GM18517 (cell line): ENCODE measurements at regions not wholly inside any gene's neighbourhood (a gene's known extent, or its start where the extent isn't known, plus 50 kb on each side); places are given as distances from the start of the nearest gene placed in this dataset.
"Not testable (repeated sequence)": the region's sequence is repeated elsewhere in the genome, so short reads cannot be mapped to it uniquely, and the experiment has no call there.

Experiments used
- ATAC-seq: cut with Tn5 transposase; IDR thresholded peaks from one replicate; pipeline ENCODE4 v1.9.1; 2021; ENCODE audit warnings: mild to moderate bottlenecking, moderate library complexity; ENCODE audit not compliant: unreplicated experiment

- ATAC-seq = no peak
Observed at GRCh38 chr9:25814023-25814422, 135.8 kb upstream of the TUSC1 start.

DNA sequence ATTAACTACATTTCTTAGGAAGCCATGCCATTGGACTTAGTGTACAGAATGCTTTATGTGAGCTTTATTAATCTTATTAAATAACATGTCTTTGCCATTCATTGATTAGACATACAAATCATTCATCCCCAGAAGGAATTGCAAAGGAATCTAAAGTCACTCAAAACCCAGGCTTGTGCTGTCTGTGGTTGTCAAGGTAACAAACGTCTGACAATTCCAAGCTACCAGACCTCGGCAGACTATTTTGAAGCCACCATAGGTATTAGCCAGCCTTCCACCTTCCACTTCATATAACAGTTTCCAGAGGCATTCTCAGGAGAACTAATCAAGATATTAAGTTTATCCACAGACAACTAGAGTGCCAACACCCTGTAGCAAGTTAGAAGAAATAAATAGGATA lies 135.2 kb upstream of the TUSC1 start:
- no peak for ATAC-seq

- no peak for ATAC-seq
Observed at GRCh38 chr9:25808554-25808953, 130.3 kb upstream of the TUSC1 start.

- no peak for ATAC-seq
Observed at GRCh38 chr9:25804856-25805255, 126.6 kb upstream of the TUSC1 start.

DNA sequence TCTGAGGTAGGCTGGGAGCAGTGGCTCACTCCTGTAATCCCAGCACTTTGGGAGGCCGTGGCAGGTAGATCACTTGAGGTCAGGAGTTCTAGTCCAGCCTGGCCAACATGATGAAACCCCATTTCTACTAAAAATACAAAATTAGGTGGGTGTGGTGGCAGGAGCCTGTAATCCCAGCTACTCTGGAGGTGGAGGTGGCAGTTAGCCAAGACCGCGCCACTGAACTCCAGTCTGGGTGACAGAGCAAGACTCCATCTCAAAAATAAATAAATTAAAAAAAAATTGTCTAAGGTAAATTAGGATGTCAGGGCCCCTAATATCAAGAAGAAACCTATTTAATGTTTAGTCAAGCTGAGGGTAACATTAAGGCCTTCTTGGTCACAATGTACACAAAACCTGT lies 123.7 kb upstream of the TUSC1 start:
- not testable (repeated sequence) for ATAC-seq

DNA sequence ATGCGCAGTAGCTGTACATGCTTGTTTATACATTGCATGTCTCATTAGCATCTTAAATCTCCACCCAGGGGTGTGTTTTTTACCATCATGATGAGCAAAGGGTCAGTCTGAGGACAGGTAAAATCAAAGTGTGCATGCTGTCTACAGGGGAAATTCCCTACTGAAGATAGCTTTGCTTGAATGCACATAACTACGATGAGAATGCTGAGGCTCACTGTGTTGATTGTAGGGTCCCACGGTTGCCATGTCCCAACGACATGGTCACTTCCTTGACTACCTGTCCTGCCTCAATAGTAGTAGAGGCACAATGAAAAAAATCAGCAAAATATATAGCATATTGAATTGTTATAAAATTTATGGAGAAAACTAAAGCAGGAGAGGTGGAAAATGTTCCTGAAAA lies 95.6 kb upstream of the TUSC1 start:
- ATAC-seq = no peak

DNA sequence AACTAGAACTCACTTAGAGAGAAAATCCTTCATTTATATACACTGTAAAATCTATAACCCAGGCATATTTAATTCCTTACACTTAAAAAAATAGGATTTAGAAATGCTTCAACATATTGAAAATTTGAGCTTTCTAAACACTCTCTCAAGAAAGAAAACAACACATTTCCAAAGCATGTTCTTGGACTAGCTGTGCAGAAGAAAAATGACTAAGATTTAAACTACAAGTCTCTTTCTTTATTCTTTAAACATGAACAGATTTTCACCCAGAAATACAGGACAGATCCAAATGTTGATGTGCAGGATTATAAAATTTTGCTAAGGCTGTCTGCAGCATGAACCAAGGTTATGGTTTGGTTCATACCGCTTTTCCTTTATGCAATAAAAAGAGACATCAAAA lies 77.7 kb upstream of the TUSC1 start:
- ATAC-seq = no peak

DNA sequence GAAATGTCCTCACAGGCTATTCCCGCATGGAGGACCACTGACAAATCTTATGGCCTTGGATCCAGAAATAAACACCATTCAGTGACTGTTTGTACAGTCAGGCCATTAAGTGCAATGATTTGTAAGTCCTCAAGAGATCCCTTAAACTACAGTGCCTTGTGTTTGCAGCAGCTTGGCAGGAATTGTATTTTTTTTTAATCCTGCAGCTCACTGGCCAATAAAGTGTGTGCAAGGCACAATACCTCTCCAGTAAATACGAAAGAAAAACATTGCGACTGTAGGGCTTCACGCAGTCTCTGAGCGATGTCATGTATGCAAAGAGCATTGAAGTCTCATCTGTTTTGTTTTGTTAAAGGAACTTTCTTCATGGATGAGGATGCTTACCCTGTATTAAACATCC lies 74.2 kb upstream of the TUSC1 start:
- ATAC-seq = no peak

DNA sequence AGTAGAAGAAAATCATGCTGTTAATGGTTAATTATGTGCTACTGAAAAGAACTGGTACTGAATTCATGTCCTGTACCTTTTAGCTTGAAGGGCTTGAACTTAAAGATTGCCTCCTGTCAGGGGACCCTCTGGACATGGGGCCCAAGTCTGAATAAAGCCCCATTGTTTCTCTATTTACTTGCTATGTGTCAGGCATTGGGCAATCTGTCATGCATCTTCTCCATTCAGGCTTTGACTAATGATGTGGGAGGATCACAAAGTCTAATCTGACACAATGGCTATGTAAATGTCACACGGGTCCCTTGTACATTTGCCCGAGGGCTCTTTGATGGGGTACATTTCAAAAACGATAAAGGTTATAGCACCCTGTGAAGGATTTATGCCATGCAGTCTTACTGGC lies 64.0 kb upstream of the TUSC1 start:
- no peak for ATAC-seq

- ATAC-seq = no peak
Observed at GRCh38 chr9:25733336-25733982, 55.2 kb upstream of the TUSC1 start.

GRCh38 chr9:25731895-25732794 lies 53.9 kb upstream of the TUSC1 start:
- not testable (repeated sequence) for ATAC-seq
